GM18519 (cell line): ENCODE measurements at regions not wholly inside any gene's neighbourhood (a gene's known extent, or its start where the extent isn't known, plus 50 kb on each side); places are given as distances from the start of the nearest gene placed in this dataset.
"Not testable (repeated sequence)": the region's sequence is repeated elsewhere in the genome, so short reads cannot be mapped to it uniquely, and the experiment has no call there.

ENCODE experiments used
- ATAC-seq: cut with Tn5 transposase; IDR thresholded peaks from one replicate; pipeline ENCODE4 v1.9.1; 2021; ENCODE audit warnings: mild to moderate bottlenecking, moderate library complexity; ENCODE audit not compliant: unreplicated experiment, low FRiP score

- no peak for ATAC-seq
Measured at GRCh38 chr10:58070956-58071355, 196.7 kb downstream of the IPMK start.

- no peak for ATAC-seq
Measured at GRCh38 chr10:58068809-58069208, 198.9 kb downstream of the IPMK start.

GRCh38 chr10:58066979-58067378 lies 200.7 kb downstream of the IPMK start:
- ATAC-seq: no peak

GRCh38 chr10:58066126-58066525 lies 201.6 kb downstream of the IPMK start:
- ATAC-seq: no peak

- no peak for ATAC-seq
Measured at GRCh38 chr10:58065529-58065815, 202.2 kb downstream of the IPMK start.

- ATAC-seq: no peak
Measured at GRCh38 chr10:58064714-58065528, 202.8 kb downstream of the IPMK start.

GRCh38 chr10:58063861-58064480 lies 203.7 kb downstream of the IPMK start:
- no peak for ATAC-seq

GRCh38 chr10:58058683-58059082 lies 209.0 kb downstream of the IPMK start:
- ATAC-seq: not testable (repeated sequence)

- ATAC-seq: no peak
Measured at GRCh38 chr10:58054881-58055280, 212.8 kb downstream of the IPMK start.

- no peak for ATAC-seq
Measured at GRCh38 chr10:58052772-58053171, 214.9 kb downstream of the IPMK start.

GRCh38 chr10:58050575-58050974 lies 217.1 kb downstream of the IPMK start:
- ATAC-seq: no peak

GRCh38 chr10:58048936-58049335 lies 218.8 kb downstream of the IPMK start:
- ATAC-seq: no peak

- no peak for ATAC-seq
Measured at GRCh38 chr10:58044072-58044471, 223.6 kb downstream of the IPMK start.

- ATAC-seq: no peak
Measured at GRCh38 chr10:58041901-58042300, 225.8 kb downstream of the IPMK start.

- no peak for ATAC-seq
Measured at GRCh38 chr10:58030208-58030607, 237.5 kb downstream of the IPMK start.

- no peak for ATAC-seq
Measured at GRCh38 chr10:58028597-58029366, 238.9 kb downstream of the IPMK start.

- ATAC-seq: no peak
Measured at GRCh38 chr10:58027426-58027825, 240.3 kb downstream of the IPMK start.

GRCh38 chr10:58026036-58026435 lies 241.7 kb downstream of the IPMK start:
- no peak for ATAC-seq

GRCh38 chr10:58023341-58024073 lies 244.2 kb downstream of the IPMK start:
- no peak for ATAC-seq

GRCh38 chr10:58019863-58020537 lies 247.7 kb downstream of the IPMK start:
- no peak for ATAC-seq
